ENCODE measurements at regions not wholly inside any gene's neighbourhood (a gene's known extent, or its start where the extent isn't known, plus 50 kb on each side); places are given as distances from the start of the nearest gene placed in this dataset.

DNA sequence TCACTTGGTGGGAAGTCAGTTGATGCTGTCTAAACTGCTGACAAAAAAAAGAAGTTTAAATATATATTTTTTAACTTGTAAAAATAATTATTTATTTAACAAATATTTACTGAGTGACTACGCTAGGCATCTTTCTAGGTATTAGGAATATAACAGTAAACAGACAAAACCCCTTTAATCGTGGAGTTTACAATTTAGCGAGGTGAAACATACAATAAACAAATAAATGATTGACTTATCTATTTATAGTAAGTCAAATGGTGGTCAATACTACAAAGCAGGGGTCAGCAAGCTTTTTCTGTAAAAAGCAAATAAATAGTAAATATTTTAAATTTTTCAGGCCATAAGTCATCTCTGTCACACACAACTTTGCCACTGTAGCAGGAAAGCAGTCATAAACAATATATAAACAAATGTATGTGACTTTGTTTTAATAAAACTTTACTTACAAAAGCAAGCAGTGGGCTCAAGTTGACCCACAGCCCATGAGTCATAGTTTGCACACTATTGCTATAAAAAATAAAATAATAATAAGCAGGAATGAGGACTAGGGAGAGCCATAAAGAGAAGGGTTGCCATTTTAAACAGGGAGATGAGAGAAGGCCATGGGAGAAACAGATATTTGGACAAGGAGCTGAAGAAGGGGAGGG, 263.9 kb downstream of the PLPP3 start:
- TF ChIP-seq, protein P1, sequence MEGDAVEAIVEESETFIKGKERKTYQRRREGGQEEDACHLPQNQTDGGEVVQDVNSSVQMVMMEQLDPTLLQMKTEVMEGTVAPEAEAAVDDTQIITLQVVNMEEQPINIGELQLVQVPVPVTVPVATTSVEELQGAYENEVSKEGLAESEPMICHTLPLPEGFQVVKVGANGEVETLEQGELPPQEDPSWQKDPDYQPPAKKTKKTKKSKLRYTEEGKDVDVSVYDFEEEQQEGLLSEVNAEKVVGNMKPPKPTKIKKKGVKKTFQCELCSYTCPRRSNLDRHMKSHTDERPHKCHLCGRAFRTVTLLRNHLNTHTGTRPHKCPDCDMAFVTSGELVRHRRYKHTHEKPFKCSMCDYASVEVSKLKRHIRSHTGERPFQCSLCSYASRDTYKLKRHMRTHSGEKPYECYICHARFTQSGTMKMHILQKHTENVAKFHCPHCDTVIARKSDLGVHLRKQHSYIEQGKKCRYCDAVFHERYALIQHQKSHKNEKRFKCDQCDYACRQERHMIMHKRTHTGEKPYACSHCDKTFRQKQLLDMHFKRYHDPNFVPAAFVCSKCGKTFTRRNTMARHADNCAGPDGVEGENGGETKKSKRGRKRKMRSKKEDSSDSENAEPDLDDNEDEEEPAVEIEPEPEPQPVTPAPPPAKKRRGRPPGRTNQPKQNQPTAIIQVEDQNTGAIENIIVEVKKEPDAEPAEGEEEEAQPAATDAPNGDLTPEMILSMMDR (IDR thresholded peaks at IDR 0.05), result no peak
- TF ChIP-seq EZH2phosphoT487 (IDR thresholded peaks at IDR 0.05), result no peak
- no peak for TF ChIP-seq EZH2 (IDR thresholded peaks at IDR 0.05)

Data from neural progenitor cell (in vitro differentiated cells).